H9 (cell line): ENCODE measurements at regions not wholly inside any gene's neighbourhood (a gene's known extent, or its start where the extent isn't known, plus 50 kb on each side); places are given as distances from the start of the nearest gene placed in this dataset.

ENCODE experiments used
- DNase-seq: peaks from one replicate; pipeline ENCODE4 v3.0.0-alpha.2; 2017
- H2AFZ ChIP-seq: one replicate; pipeline ENCODE4 v1.6.1; 2013; ENCODE audit warnings: mild to moderate bottlenecking, low read length, control low read depth, moderate library complexity
- H2AK5ac ChIP-seq: 2 replicates; pipeline ENCODE4 v1.6.1; 2013; ENCODE audit warnings: low read length, control low read depth, mixed read lengths; ENCODE audit not compliant: insufficient read length
- H2BK120ac ChIP-seq: one replicate; pipeline ENCODE4 v1.6.1; 2013; ENCODE audit warnings: low read depth, mild to moderate bottlenecking, low read length, control low read depth, inconsistent platforms; ENCODE audit not compliant: poor library complexity, severe bottlenecking
- H2BK12ac ChIP-seq: 2 replicates; pipeline ENCODE4 v1.6.1; 2013; ENCODE audit warnings: low read length, control low read depth, mixed read lengths, low read depth; ENCODE audit not compliant: insufficient read length
- H2BK15ac ChIP-seq: 2 replicates; pipeline ENCODE4 v1.6.1; 2013; ENCODE audit warnings: low read depth, low read length, control low read depth
- H2BK20ac ChIP-seq: one replicate; pipeline ENCODE4 v1.6.1; 2013; ENCODE audit warnings: low read depth, mild to moderate bottlenecking, low read length, control low read depth, inconsistent platforms; ENCODE audit not compliant: poor library complexity, severe bottlenecking
- H2BK5ac ChIP-seq: 2 replicates; pipeline ENCODE4 v1.6.1; 2013; ENCODE audit warnings: low read length, control low read depth, mixed read lengths; ENCODE audit not compliant: insufficient read length
- H3K14ac ChIP-seq: 2 replicates; pipeline ENCODE4 v1.6.1; 2013; ENCODE audit warnings: low read length, control low read depth; ENCODE audit not compliant: insufficient read depth
- H3K18ac ChIP-seq: 2 replicates; pipeline ENCODE4 v1.6.1; 2013; ENCODE audit warnings: low read depth, mild to moderate bottlenecking, mixed read lengths, low read length, control low read depth; ENCODE audit not compliant: insufficient read length
- H3K23ac ChIP-seq: 2 replicates; pipeline ENCODE4 v1.6.1; 2013; ENCODE audit warnings: low read length, control low read depth, mixed read lengths, low read depth; ENCODE audit not compliant: insufficient read length
- H3K23me2 ChIP-seq: 2 replicates; pipeline ENCODE4 v1.6.1; 2013; ENCODE audit warnings: low read depth, mild to moderate bottlenecking, mixed read lengths, low read length, control low read depth; ENCODE audit not compliant: insufficient read length, poor library complexity, severe bottlenecking
- H3K27ac ChIP-seq: 2 replicates; pipeline ENCODE4 v1.5.1; 2013; ENCODE audit warnings: low read length, control low read depth, mixed read lengths, low read depth; ENCODE audit not compliant: insufficient read length
- H3K27me3 ChIP-seq: 2 replicates; pipeline ENCODE4 v1.6.1; 2013; ENCODE audit warnings: low read length, control low read depth, inconsistent platforms; ENCODE audit not compliant: insufficient read depth
- H3K4ac ChIP-seq: 2 replicates; pipeline ENCODE4 v1.6.1; 2013; ENCODE audit warnings: low read depth, mild to moderate bottlenecking, control low read depth, inconsistent platforms, low read length, moderate library complexity
- H3K4me1 ChIP-seq: 2 replicates; pipeline ENCODE4 v1.6.1; 2013; ENCODE audit warnings: low read length, control low read depth, inconsistent platforms; ENCODE audit not compliant: insufficient read depth
- H3K4me2 ChIP-seq: 2 replicates; pipeline ENCODE4 v1.6.1; 2013; ENCODE audit warnings: low read length, control low read depth, mixed read lengths; ENCODE audit not compliant: insufficient read length, insufficient read depth
- H3K56ac ChIP-seq: 2 replicates; pipeline ENCODE4 v1.6.1; 2013; ENCODE audit warnings: low read depth, mild to moderate bottlenecking, mixed read lengths, low read length, control low read depth; ENCODE audit not compliant: insufficient read length
- H3K79me1 ChIP-seq: 2 replicates; pipeline ENCODE4 v1.6.1; 2013; ENCODE audit warnings: low read depth, mild to moderate bottlenecking, moderate library complexity, low read length, control low read depth, inconsistent platforms; ENCODE audit not compliant: insufficient read depth, poor library complexity, severe bottlenecking
- H3K79me2 ChIP-seq: 2 replicates; pipeline ENCODE4 v1.6.1; 2013; ENCODE audit warnings: low read length, control low read depth, inconsistent platforms; ENCODE audit not compliant: insufficient read depth
- H3K9ac ChIP-seq: 2 replicates; pipeline ENCODE4 v1.6.1; 2013; ENCODE audit warnings: low read length, control low read depth, mixed read lengths; ENCODE audit not compliant: insufficient read length; ENCODE audit errors: extremely low read depth
- H3K9me3 ChIP-seq: one replicate; pipeline ENCODE4 v1.6.1; 2013; ENCODE audit warnings: low read depth, low read length, inconsistent platforms; ENCODE audit not compliant: control insufficient read depth
- H3T11ph ChIP-seq: one replicate; pipeline ENCODE4 v1.6.1; 2013; ENCODE audit warnings: mild to moderate bottlenecking, low read length, control low read depth, inconsistent platforms
- H4K20me1 ChIP-seq: one replicate; pipeline ENCODE4 v1.6.1; 2013; ENCODE audit not compliant: control insufficient read depth, insufficient read length, insufficient read depth
- H4K5ac ChIP-seq: 2 replicates; pipeline ENCODE4 v1.6.1; 2013; ENCODE audit warnings: low read depth, mild to moderate bottlenecking, mixed read lengths, low read length, control low read depth; ENCODE audit not compliant: insufficient read length
- H4K8ac ChIP-seq: replicated peaks from 2 replicates; pipeline ENCODE4 v1.6.1; 2013; ENCODE audit warnings: low read length, control low read depth, mixed read lengths, low read depth; ENCODE audit not compliant: insufficient read length
- H4K91ac ChIP-seq: 2 replicates; pipeline ENCODE4 v1.6.1; 2013; ENCODE audit warnings: low read depth, mild to moderate bottlenecking, moderate library complexity, mixed read lengths, low read length, control low read depth; ENCODE audit not compliant: insufficient read length
- H3K27ac Mint-ChIP-seq, 3 experiments: 2 replicates in 2 of 3; 3 replicates in 1 of 3; pipeline ENCODE4 v1.8.0; 2020 to 2021; ENCODE audit warnings: mixed read lengths in 3 of 3, mild to moderate bottlenecking in 1 of 3, moderate library complexity in 1 of 3
- H3K27me3 Mint-ChIP-seq: 2 replicates; pipeline ENCODE4 v1.8.0; 2021; ENCODE audit warnings: low read depth, mild to moderate bottlenecking, moderate library complexity, mixed read lengths
- H3K36me3 Mint-ChIP-seq, 3 experiments: 2 replicates in 2 of 3; 3 replicates in 1 of 3; pipeline ENCODE4 v1.8.0; 2020 to 2021; ENCODE audit warnings: low read depth in 3 of 3, mixed read lengths in 3 of 3; ENCODE audit not compliant: insufficient read depth in 1 of 3
- H3K4me1 Mint-ChIP-seq, 2 experiments: 2 replicates each; pipeline ENCODE4 v1.8.0; 2020; ENCODE audit warnings: mixed read lengths in 2 of 2
- H3K4me3 Mint-ChIP-seq, 2 experiments: 2 replicates in 1 of 2; 3 replicates in 1 of 2; pipeline ENCODE4 v1.8.0; 2020 to 2021; ENCODE audit warnings: mild to moderate bottlenecking in 2 of 2, mixed read lengths in 2 of 2, moderate library complexity in 1 of 2
- H3K9me3 Mint-ChIP-seq, 2 experiments: 2 replicates in 1 of 2; 3 replicates in 1 of 2; pipeline ENCODE4 v1.8.0; 2020; ENCODE audit warnings: mild to moderate bottlenecking in 2 of 2, mixed read lengths in 2 of 2, moderate library complexity in 1 of 2
- CTCF ChIP-seq: fragments of 200-600 bp; sonication (generic); conservative IDR thresholded peaks from 3 replicates; pipeline ENCODE4 v1.8.0; 2021; ENCODE audit warnings: antibody characterized with exemption, mild to moderate bottlenecking
- WGBS: extraction: QIAGEN DNeasy Blood & Tissue Kit; methylation state at CpG from one replicate; pipeline ENCODE4 v1.1.7; 2013; ENCODE audit warnings: missing lambda C conversion rate, low lambda C conversion rate, mixed read lengths; ENCODE audit not compliant: insufficient read length; ENCODE audit errors: extremely low coverage; 5-methylcytosine and 5-hydroxymethylcytosine counted together

- Mint-ChIP-seq H3K27ac (no peak overlapping the region), H3K36me3 (peaks cover 0 to 2% (median 0%) of the 10 kb centered on the region in 3 experiments; a peak in 2 of 7 replicates), H3K4me3 (no peak overlapping the region), H3K4me1 (peaks cover 0 to 7% of the 10 kb centered on the region in 2 experiments; a peak in 2 of 4 replicates), H3K9me3 (peaks cover 9 to 10% of the 10 kb centered on the region in 2 experiments; a peak in 4 of 5 replicates), H3K27me3 (no peaks in the 10 kb centered on the region; the same call in 1 of the 2 replicates)
- H3K56ac ChIP-seq, result no peak overlapping the region
- no peaks in the 10 kb centered on the region for H3K79me1 ChIP-seq
- H3K79me2 ChIP-seq, result no peaks in the 10 kb centered on the region
- no peak overlapping the region for H2BK20ac ChIP-seq
- no peak overlapping the region for H2AK5ac ChIP-seq
- no peak overlapping the region for H3K9ac ChIP-seq
- H3K18ac ChIP-seq, result no peak overlapping the region
- TF ChIP-seq CTCF, result no peak
- H3K27me3 ChIP-seq, result no peaks in the 10 kb centered on the region
- H4K8ac ChIP-seq, result no peak overlapping the region
- H3K4me1 ChIP-seq, result no peaks in the 10 kb centered on the region
- H3K9me3 ChIP-seq, result no peaks in the 10 kb centered on the region
- no peak overlapping the region for H3K14ac ChIP-seq
- H3K4me2 ChIP-seq, result no peak overlapping the region
- H2BK12ac ChIP-seq, result no peak overlapping the region
- H4K5ac ChIP-seq, result no peak overlapping the region
- H2BK5ac ChIP-seq, result no peak overlapping the region
- H3K23ac ChIP-seq, result no peak overlapping the region
- no peak overlapping the region for H3T11ph ChIP-seq
- no peak overlapping the region for H2AFZ ChIP-seq
- no peak overlapping the region for H2BK120ac ChIP-seq
- no peak overlapping the region for H2BK15ac ChIP-seq
- H4K20me1 ChIP-seq, result no peaks in the 10 kb centered on the region
- no peak overlapping the region for H3K27ac ChIP-seq
- no peak for DNase-seq
- no CpG with 5 or more reads among the region's 3 CpGs for WGBS
- H4K91ac ChIP-seq, result no peak overlapping the region
- H3K4ac ChIP-seq, result no peak overlapping the region
- no peaks in the 10 kb centered on the region for H3K23me2 ChIP-seq
Measured at GRCh38 chr3:170718848-170719247, 133.0 kb upstream of the SLC7A14 start.
